ENCODE measurements at regions not wholly inside any gene's neighbourhood (a gene's known extent, or its start where the extent isn't known, plus 50 kb on each side); places are given as distances from the start of the nearest gene placed in this dataset.

DNA sequence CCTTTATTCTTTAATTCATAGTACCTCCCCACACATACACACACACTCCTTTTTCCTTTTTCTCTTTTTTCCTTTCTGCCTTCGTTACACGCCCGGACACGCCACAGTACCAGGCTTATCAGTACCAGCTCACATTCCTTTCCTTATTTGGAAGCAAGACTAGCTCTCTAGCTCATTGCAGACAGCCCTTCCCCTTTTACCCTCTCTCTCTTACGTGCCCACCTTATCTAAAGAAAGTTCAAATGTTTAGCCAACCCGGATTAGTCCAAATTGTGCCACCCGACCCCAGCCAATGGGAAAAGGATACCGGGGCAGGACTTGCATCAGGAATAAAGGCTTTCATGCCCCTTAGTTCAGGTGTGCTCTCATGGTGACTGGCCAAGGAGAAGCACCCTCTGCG, 194.7 kb upstream of the VCX3A start:
- no peak overlapping the region for H3K4me2 ChIP-seq
- no peak overlapping the region for H3K27ac ChIP-seq (ENCODE audit: low read depth in 2 of 2, low read length in 1 of 2)
- ChIA-PET CTCF (no interaction called here), POLR2A (no interaction called here)
- H3K4me1 ChIP-seq (ENCODE audit: control insufficient read depth in 1 of 2, insufficient read depth in 2 of 2, low read depth in 1 of 2, low read length in 1 of 2), result no peaks in the 10 kb centered on the region
- no peak overlapping the region for H3K4me3 ChIP-seq (ENCODE audit: low read depth in 2 of 2, low read length in 1 of 2)
- H3K36me3 ChIP-seq (replicated peaks in 1 of 2; ENCODE audit: control insufficient read depth in 1 of 2, insufficient read depth in 2 of 2, low read length in 1 of 2), result no peaks in the 10 kb centered on the region
- no peaks in the 10 kb centered on the region for H3K9me3 ChIP-seq
- TF ChIP-seq RCOR1 (IDR thresholded peaks at IDR 0.05; ENCODE audit: low read length), result no peak
- no peak for DNase-seq
- 17% methylated on average over 9 of the region's 9 CpGs for WGBS (ENCODE audit: low lambda C conversion rate)
- H3K9me2 ChIP-seq, result no peaks in the 10 kb centered on the region
- no peak overlapping the region for H3K9ac ChIP-seq
- no peaks in the 10 kb centered on the region for H3K79me2 ChIP-seq (ENCODE audit: insufficient read depth)
- H4K20me1 ChIP-seq (ENCODE audit: insufficient read depth), result no peaks in the 10 kb centered on the region
- no peaks in the 10 kb centered on the region for H3K27me3 ChIP-seq (ENCODE audit: insufficient read depth)
- H2AFZ ChIP-seq (ENCODE audit: low read depth), result no peak overlapping the region
- H3F3A ChIP-seq (replicated peaks; ENCODE audit: insufficient read depth), result no peaks in the 10 kb centered on the region

DNA sequence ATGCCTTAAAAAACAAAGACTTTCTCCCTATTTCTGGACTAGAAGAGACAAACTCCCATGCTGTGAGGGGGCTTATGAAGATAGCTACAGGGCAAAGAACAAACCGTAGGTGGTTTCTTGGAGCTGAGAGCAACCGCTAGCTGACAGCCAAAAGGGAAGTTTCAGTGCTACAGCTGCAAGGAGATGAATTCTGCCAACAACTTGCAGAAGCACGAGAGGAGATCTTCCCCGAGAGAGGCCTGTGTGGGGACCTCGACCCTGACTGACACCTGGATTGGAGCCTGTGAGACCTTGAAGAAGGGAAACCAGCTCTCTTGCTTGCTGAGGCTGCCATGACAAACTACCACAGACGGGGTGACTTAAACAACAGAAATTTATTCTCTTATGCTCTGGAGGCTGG, 183.8 kb upstream of the VCX3A start:
- no peak for DNase-seq
- Histone ChIP-seq H3K27ac (ENCODE audit: low read depth in 2 of 2, low read length in 1 of 2) (no peak overlapping the region), H3K9ac (no peak overlapping the region), H3K9me3 (no peaks in the 10 kb centered on the region), H3K27me3 (ENCODE audit: insufficient read depth) (no peaks in the 10 kb centered on the region), H3K9me2 (no peaks in the 10 kb centered on the region), H3K4me1 (ENCODE audit: control insufficient read depth in 1 of 2, insufficient read depth in 2 of 2, low read depth in 1 of 2, low read length in 1 of 2) (no peaks in the 10 kb centered on the region), H3F3A (replicated peaks; ENCODE audit: insufficient read depth) (no peaks in the 10 kb centered on the region), H4K20me1 (ENCODE audit: insufficient read depth) (no peaks in the 10 kb centered on the region), H2AFZ (ENCODE audit: low read depth) (no peak overlapping the region), H3K4me2 (no peak overlapping the region), H3K36me3 (replicated peaks in 1 of 2; ENCODE audit: control insufficient read depth in 1 of 2, insufficient read depth in 2 of 2, low read length in 1 of 2) (no peaks in the 10 kb centered on the region), H3K4me3 (ENCODE audit: low read depth in 2 of 2, low read length in 1 of 2) (no peak overlapping the region), H3K79me2 (ENCODE audit: insufficient read depth) (no peaks in the 10 kb centered on the region)
- CTCF ChIA-PET, result no interaction called here
- POLR2A ChIA-PET, result no interaction called here
- no peak for TF ChIP-seq MEF2A (IDR thresholded peaks at IDR 0.05; ENCODE audit: borderline replicate concordance, low read depth)
- TF ChIP-seq SMC3 (IDR thresholded peaks at IDR 0.05; ENCODE audit: low read depth, low read length), result no peak
- no peak for TF ChIP-seq CHD2 (IDR thresholded peaks at IDR 0.05; ENCODE audit: low read length, partially characterized antibody)
- WGBS (ENCODE audit: low lambda C conversion rate), result 11% methylated on average over 6 of the region's 6 CpGs

DNA sequence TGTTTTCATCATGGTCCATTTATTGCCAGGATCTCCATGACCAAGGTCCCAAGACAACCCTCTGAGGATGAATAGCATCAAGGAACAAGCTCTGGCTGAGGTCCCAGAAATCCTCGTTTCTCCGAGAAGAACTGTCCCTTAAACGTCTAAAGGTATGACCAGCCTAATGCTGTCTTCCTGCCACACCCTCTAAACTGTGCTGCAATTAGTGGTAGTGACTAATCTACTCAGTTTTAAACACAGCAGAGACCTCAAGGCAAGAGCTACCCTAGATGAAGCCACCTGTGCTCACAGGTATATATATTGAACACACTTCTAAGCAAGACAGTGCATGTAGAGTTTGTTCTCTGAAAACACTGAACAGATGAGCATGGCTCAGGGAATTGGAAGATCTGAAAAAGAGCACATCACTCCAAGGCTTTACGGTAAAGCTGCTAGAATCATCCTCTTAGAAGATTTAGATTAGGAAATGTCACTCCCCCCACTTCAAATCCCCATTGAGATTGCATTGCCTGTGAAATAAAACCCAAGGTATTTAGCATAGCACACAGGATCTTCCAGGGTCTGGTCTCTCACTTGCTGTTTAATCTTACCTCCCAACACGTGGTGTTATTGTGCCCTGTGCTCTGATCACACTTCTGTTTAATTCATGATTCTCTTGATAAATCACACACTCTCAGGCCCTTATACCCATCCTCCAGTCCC, 173.9 kb upstream of the VCX3A start:
- WGBS (ENCODE audit: low lambda C conversion rate), result 26% methylated on average over 5 of the region's 5 CpGs
- CTCF ChIA-PET, result no interaction called here
- H3K9me3 ChIP-seq, result no peaks in the 10 kb centered on the region
- DNase-seq, result no peak
- H3F3A ChIP-seq (replicated peaks; ENCODE audit: insufficient read depth), result no peaks in the 10 kb centered on the region
- H3K9ac ChIP-seq, result no peak overlapping the region
- TF ChIP-seq FOXM1 (IDR thresholded peaks at IDR 0.05; ENCODE audit: low read depth), result no peak
- TF ChIP-seq MXI1 (IDR thresholded peaks at IDR 0.05; ENCODE audit: low read depth, low read length), result no peak
- TF ChIP-seq, protein P1, sequence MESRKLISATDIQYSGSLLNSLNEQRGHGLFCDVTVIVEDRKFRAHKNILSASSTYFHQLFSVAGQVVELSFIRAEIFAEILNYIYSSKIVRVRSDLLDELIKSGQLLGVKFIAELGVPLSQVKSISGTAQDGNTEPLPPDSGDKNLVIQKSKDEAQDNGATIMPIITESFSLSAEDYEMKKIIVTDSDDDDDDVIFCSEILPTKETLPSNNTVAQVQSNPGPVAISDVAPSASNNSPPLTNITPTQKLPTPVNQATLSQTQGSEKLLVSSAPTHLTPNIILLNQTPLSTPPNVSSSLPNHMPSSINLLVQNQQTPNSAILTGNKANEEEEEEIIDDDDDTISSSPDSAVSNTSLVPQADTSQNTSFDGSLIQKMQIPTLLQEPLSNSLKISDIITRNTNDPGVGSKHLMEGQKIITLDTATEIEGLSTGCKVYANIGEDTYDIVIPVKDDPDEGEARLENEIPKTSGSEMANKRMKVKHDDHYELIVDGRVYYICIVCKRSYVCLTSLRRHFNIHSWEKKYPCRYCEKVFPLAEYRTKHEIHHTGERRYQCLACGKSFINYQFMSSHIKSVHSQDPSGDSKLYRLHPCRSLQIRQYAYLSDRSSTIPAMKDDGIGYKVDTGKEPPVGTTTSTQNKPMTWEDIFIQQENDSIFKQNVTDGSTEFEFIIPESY (IDR thresholded peaks at IDR 0.05; ENCODE audit: borderline replicate concordance, low read depth), result no peak
- TF ChIP-seq, protein P2, sequence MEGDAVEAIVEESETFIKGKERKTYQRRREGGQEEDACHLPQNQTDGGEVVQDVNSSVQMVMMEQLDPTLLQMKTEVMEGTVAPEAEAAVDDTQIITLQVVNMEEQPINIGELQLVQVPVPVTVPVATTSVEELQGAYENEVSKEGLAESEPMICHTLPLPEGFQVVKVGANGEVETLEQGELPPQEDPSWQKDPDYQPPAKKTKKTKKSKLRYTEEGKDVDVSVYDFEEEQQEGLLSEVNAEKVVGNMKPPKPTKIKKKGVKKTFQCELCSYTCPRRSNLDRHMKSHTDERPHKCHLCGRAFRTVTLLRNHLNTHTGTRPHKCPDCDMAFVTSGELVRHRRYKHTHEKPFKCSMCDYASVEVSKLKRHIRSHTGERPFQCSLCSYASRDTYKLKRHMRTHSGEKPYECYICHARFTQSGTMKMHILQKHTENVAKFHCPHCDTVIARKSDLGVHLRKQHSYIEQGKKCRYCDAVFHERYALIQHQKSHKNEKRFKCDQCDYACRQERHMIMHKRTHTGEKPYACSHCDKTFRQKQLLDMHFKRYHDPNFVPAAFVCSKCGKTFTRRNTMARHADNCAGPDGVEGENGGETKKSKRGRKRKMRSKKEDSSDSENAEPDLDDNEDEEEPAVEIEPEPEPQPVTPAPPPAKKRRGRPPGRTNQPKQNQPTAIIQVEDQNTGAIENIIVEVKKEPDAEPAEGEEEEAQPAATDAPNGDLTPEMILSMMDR (IDR thresholded peaks at IDR 0.05), result no peak
- TF ChIP-seq TAF1 (IDR thresholded peaks at IDR 0.05; ENCODE audit: borderline replicate concordance, low read depth, low read length), result no peak
- no peak for TF ChIP-seq TEAD4 (IDR thresholded peaks at IDR 0.05; ENCODE audit: borderline replicate concordance, insufficient read depth)
- TF ChIP-seq RCOR1 (IDR thresholded peaks at IDR 0.05; ENCODE audit: low read length), result no peak
- no peak for TF ChIP-seq GABPA (IDR thresholded peaks at IDR 0.05; ENCODE audit: low read depth)
- TF ChIP-seq FOSL2 (IDR thresholded peaks at IDR 0.05; ENCODE audit: borderline replicate concordance, low read depth), result no peak
- TF ChIP-seq, protein P3, sequence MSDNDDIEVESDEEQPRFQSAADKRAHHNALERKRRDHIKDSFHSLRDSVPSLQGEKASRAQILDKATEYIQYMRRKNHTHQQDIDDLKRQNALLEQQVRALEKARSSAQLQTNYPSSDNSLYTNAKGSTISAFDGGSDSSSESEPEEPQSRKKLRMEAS (IDR thresholded peaks at IDR 0.05; ENCODE audit: low read depth), result no peak
- no peak for TF ChIP-seq RXRA (IDR thresholded peaks at IDR 0.05; ENCODE audit: borderline replicate concordance, low read depth)
- no peak for TF ChIP-seq TCF12 (IDR thresholded peaks at IDR 0.05)
- no peak for TF ChIP-seq RFX5 (IDR thresholded peaks at IDR 0.05; ENCODE audit: low read length)
- H3K27ac ChIP-seq (ENCODE audit: low read depth in 2 of 2, low read length in 1 of 2), result no peak overlapping the region
- no peaks in the 10 kb centered on the region for H3K27me3 ChIP-seq (ENCODE audit: insufficient read depth)
- H3K4me2 ChIP-seq, result no peak overlapping the region
- H3K79me2 ChIP-seq (ENCODE audit: insufficient read depth), result no peaks in the 10 kb centered on the region
- no peak overlapping the region for H2AFZ ChIP-seq (ENCODE audit: low read depth)
- POLR2A ChIA-PET, result no interaction called here
- H3K36me3 ChIP-seq (replicated peaks in 1 of 2; ENCODE audit: control insufficient read depth in 1 of 2, insufficient read depth in 2 of 2, low read length in 1 of 2), result no peaks in the 10 kb centered on the region
- no peaks in the 10 kb centered on the region for H3K4me1 ChIP-seq (ENCODE audit: control insufficient read depth in 1 of 2, insufficient read depth in 2 of 2, low read depth in 1 of 2, low read length in 1 of 2)
- no peak overlapping the region for H3K4me3 ChIP-seq (ENCODE audit: low read depth in 2 of 2, low read length in 1 of 2)
- no peaks in the 10 kb centered on the region for H3K9me2 ChIP-seq
- no peaks in the 10 kb centered on the region for H4K20me1 ChIP-seq (ENCODE audit: insufficient read depth)

All from SK-N-SH (cell line).